HG03439 (cell line): ENCODE measurements at regions not wholly inside any gene's neighbourhood (a gene's known extent, or its start where the extent isn't known, plus 50 kb on each side); places are given as distances from the start of the nearest gene placed in this dataset.

Experiments
- ATAC-seq: cut with Tn5 transposase; IDR thresholded peaks from one replicate; pipeline ENCODE4 v1.9.1; 2021; ENCODE audit warnings: mild to moderate bottlenecking, moderate library complexity; ENCODE audit not compliant: unreplicated experiment

- no peak for ATAC-seq
Measured at GRCh38 chr2:226408141-226408540, 391.5 kb downstream of the IRS1 start.

DNA sequence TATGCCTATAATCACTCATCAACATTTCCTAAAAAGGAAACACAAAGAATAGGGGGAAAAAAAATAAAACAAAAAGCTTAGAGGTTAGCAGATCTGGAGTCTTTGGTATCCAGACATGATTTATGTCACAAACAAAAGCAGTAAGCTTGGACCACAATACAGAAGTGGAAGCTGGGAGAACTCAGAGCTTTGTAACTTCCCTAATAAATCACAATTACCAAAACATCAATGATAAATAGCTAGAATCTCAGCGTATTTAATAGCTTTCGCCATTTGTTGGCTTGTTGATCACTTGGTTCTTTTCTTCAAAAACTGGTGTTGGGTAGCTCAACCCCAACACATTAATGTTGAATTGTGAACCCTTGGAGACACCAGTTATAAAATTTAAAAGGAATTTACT, 392.5 kb downstream of the IRS1 start:
- ATAC-seq, result no peak

GRCh38 chr2:226405465-226405864, 394.2 kb downstream of the IRS1 start:
- no peak for ATAC-seq

DNA sequence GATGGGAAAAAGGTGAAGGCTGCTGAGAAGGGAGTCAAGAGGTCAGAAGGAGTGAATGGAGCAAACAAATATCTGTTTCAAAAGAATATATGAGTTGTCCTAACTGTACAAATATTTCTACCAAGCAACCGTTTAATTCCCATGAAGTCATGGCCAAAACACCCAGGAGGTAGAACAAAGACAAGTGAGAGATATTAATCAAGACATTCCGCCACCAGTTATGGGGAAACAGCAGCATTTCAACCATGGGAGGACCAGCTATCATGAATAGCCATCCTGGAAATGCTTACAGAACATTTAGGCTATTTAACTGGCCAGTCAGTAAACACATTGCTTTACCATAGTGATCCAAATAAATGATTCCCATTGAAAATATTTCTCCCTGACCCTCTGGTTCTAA, 396.3 kb downstream of the IRS1 start:
- no peak for ATAC-seq

DNA sequence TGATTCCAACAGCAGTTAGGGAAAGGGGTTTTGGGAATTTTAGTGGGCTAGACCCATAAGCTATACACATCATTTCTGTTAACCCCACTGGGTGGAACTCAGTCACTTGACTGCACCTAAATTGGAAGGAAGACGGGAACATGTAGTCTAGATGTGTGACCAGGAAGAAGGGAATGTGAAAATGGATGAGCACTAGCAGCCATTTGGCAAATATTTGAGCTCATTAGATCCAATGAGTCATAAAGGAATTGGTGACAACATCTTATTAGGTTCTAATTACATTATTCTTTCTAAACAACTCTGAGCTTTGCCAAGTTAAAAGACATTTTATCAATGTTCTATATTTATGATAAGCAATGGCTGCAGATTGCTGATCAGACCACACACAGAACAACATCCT, 400.6 kb downstream of the IRS1 start:
- no peak for ATAC-seq

- no peak for ATAC-seq
Measured at GRCh38 chr2:226398580-226398979, 401.0 kb downstream of the IRS1 start.

- no peak for ATAC-seq
Measured at GRCh38 chr2:226396541-226396940, 403.1 kb downstream of the IRS1 start.

- ATAC-seq, result no peak
Measured at GRCh38 chr2:226387499-226387942, 412.1 kb downstream of the IRS1 start.

GRCh38 chr2:226383461-226383860, 416.2 kb downstream of the IRS1 start:
- no peak for ATAC-seq

DNA sequence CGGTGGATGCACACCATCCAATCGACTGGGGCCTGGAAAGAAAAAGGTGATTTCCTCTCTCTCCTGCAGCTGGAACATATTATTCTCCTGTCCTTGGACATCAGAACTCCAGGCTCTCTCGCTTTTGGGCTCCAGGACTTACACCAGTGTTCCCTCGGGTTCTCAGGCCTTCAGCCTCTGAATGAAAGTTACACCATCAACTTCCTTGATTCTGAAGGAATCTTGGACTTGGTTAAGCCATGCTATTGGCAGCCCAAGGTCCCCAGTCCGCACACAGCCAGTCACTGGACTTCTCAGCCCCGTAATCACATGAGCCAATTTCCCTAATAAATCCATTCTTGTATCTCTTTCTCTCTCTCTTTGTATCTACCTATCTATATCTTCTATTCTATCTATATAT, 418.9 kb downstream of the IRS1 start:
- ATAC-seq, result no peak

GRCh38 chr2:226378753-226379705, 420.6 kb downstream of the IRS1 start:
- ATAC-seq, result no peak

DNA sequence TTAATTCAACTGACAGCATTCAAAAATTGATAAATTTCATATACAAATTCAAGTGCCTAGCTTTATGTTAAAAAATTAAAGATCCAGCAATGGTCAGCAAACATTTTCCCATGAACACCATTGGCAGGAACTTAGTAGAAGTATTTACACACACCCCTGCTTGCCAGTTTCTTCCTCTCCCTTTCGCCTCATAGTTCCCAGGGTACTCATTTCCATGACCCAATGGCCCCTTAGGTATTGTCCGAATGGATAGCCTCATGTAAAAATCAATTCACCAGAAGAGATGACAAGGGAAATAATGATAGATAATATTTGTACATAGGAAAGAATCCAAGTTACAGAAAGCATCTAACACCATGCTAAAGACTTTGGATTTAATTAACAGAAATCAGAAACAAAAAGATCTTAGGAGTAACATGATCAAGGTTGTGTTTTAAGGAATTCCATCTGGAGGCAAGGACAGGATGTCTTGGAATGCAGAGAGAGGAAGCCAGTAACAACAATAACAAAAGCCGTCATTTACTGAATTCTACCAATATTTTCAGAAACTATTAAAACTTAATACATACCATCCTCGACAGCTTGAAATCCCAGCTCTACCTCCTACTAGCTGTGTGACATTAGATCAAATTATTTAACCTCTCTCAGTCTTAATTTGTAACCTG, 423.0 kb downstream of the IRS1 start:
- ATAC-seq, result no peak

- no peak for ATAC-seq
Measured at GRCh38 chr2:226366920-226367319, 432.7 kb downstream of the IRS1 start.

DNA sequence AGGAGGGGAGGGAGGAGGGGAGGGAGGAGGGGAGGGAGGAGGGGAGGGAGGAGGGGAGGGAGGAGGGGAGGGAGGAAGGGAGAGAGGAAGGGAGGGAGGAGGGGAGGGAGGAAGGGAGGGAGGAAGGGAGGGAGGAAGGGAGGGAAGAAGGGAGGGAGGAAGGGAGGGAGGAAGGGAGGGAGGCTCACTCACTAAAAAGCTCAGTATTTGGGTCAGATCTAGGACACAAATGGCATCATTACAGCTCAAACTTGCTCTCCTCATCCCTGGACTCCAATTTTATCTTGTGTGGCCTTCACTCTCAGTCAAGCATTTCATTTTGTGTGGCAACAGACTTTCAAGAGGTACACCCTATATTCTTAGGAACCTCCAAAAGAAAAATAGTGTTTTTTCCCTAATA, 435.4 kb downstream of the IRS1 start:
- no peak for ATAC-seq

GRCh38 chr2:226362980-226363379, 436.6 kb downstream of the IRS1 start:
- ATAC-seq, result no peak

DNA sequence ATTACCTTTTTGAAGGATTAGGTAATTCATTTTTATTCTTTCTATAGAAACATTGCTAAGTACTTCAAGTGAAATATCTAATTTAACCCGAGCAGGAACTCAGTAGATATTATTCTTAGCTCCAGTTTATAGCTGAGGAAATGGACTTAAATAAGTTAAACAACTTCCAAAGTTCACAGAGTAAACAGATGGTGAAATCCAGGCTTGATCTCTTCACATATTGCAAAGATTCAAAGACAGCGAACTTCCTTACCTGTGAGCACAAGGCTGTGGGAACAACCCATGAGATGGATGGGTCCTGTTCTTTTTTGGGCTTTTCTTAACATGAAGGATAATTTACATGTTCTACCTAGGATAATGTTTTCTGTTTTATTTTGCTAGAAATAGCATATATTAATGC, 439.0 kb downstream of the IRS1 start:
- no peak for ATAC-seq

DNA sequence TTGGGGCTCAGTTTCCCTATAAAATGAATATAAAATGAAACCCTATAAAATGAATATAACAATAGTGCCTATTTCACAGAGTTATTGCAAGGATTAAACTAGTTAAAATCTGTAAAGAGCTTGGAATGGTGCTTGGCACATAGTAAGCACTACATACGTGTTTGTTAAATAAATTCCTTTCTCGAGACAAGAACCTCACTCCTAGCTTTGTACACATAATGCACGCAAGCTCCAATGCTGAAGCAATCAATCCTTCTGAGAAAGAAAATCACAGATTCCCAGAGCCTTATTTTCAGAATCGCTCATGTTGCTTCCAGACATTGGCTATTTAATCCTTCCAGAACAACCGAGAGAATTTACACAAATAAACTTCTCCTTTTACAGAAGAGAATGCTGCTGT, 440.9 kb downstream of the IRS1 start:
- no peak for ATAC-seq

DNA sequence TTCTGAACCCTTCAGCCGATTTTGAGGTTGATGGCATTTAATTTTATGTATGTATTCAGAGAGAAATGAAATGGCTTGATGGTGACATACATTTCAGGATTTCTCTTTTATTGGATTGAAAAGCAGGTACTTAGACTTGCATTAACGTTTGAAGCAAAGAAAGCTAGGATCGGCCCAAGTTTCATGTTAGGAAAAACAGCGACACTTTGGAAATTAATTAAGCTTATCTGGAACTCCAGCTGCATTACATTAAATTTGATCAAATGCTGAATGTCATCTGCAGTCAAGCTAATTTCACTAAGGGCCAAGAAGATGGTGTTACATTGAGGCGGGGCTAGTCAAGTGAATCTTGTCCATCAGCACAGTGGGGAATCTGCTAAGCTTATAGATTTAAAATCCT, 441.8 kb downstream of the IRS1 start:
- ATAC-seq, result no peak

DNA sequence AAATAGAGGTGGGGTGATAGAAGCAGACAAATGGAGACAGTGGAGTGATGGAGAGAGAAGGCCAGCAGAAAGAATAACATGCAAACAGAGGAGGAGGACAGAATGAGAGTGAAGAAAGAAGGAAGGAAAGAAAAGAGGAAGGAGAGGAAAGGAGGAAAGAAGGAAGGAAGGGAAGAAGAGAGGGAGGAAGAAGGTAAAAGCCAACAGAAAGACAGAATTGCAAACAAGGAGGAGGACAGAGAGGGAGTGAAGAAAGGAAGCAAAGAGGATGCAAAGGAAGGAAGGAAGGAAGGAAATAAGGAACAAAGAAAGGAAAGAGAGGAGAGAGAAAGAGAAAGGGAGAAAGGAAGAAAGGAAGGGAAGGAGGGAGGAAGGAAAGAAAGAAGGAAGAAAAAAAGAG, 444.0 kb downstream of the IRS1 start:
- ATAC-seq, result no peak

- ATAC-seq, result no peak
Measured at GRCh38 chr2:226354434-226354833, 445.2 kb downstream of the IRS1 start.

DNA sequence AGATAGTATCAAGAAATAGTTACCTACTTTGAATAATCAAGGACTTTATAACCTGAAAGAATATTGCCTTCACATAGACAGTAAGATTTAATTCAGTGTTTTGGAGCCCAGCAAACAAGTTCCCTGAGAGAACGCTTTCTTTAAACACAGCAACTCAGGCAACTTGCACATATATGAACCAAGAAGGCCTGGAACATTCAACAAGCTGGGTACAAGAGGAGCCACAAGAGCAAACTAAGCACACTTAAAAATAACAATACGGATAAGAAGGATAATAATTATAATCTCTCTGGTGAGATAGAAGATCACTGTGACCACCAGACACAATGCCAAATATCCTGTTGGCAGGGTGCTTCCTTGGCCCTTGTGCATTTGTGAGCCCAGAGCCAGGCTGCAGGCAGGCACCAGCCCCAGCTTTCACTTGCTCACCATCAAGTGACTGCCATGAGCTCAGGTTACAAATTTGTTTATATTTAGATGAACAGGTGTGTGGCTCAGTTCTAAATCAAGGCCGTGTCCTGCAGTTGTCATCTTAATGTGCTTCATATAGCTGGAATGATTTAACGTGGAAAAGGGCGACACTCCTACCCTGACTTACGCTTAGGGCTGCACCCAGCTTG, 446.6 kb downstream of the IRS1 start:
- ATAC-seq, result no peak

- ATAC-seq, result no peak
Measured at GRCh38 chr2:226351711-226352110, 447.9 kb downstream of the IRS1 start.
